Breast epithelium (tissue), 3 donors: ENCODE measurements at regions not wholly inside any gene's neighbourhood (a gene's known extent, or its start where the extent isn't known, plus 50 kb on each side); places are given as distances from the start of the nearest gene placed in this dataset.

ENCODE experiments used
- POLR2A ChIP-seq: fragments of 450-650 bp; IDR thresholded peaks from one replicate; pipeline ENCODE4 v1.6.1; 2016; ENCODE audit warnings: antibody characterized with exemption, mild to moderate bottlenecking, moderate library complexity
- POLR2AphosphoS5 ChIP-seq, 3 donors: sonication (generic); formaldehyde crosslinking; IDR thresholded peaks; one replicate each; pipeline ENCODE4 v1.6.1; 2017; ENCODE audit warnings: antibody characterized with exemption in 3 of 3
- TF ChIP-seq, protein P1 (sequence below), 3 donors: fragments of 450-650 bp; IDR thresholded peaks; one replicate each; pipeline ENCODE4 v1.5.1; 2016 to 2017; ENCODE audit warnings: antibody characterized with exemption in 3 of 3, mild to moderate bottlenecking in 3 of 3, moderate library complexity in 3 of 3

GRCh38 chr13:50235604-50236342, 220.5 kb downstream of the KCNRG start:
- TF ChIP-seq POLR2AphosphoS5 (IDR thresholded peaks at IDR 0.05) (no peak), POLR2A (no peak)
- TF ChIP-seq, protein P1, sequence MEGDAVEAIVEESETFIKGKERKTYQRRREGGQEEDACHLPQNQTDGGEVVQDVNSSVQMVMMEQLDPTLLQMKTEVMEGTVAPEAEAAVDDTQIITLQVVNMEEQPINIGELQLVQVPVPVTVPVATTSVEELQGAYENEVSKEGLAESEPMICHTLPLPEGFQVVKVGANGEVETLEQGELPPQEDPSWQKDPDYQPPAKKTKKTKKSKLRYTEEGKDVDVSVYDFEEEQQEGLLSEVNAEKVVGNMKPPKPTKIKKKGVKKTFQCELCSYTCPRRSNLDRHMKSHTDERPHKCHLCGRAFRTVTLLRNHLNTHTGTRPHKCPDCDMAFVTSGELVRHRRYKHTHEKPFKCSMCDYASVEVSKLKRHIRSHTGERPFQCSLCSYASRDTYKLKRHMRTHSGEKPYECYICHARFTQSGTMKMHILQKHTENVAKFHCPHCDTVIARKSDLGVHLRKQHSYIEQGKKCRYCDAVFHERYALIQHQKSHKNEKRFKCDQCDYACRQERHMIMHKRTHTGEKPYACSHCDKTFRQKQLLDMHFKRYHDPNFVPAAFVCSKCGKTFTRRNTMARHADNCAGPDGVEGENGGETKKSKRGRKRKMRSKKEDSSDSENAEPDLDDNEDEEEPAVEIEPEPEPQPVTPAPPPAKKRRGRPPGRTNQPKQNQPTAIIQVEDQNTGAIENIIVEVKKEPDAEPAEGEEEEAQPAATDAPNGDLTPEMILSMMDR (IDR thresholded peaks at IDR 0.05): no peak
